PFSK-1 (cell line): ENCODE measurements at regions not wholly inside any gene's neighbourhood (a gene's known extent, or its start where the extent isn't known, plus 50 kb on each side); places are given as distances from the start of the nearest gene placed in this dataset.

ENCODE experiments used
- FOXP2 ChIP-seq: optimal IDR thresholded peaks from 2 replicates; pipeline ENCODE3; 2011; ENCODE audit warnings: borderline replicate concordance, control low read depth, inconsistent platforms; ENCODE audit not compliant: insufficient read depth; ENCODE audit errors: extremely low read length, extremely low read depth
- POLR2AphosphoS5 ChIP-seq: IDR thresholded peaks from 2 replicates; pipeline ENCODE4 v1.6.1; 2012; ENCODE audit warnings: low read depth, mild to moderate bottlenecking, control low read depth, low read length, moderate library complexity
- SIN3A ChIP-seq: IDR thresholded peaks from 2 replicates; pipeline ENCODE4 v1.6.1; 2012; ENCODE audit warnings: mild to moderate bottlenecking, low read length, moderate library complexity, borderline replicate concordance; ENCODE audit not compliant: insufficient read depth
- TAF1 ChIP-seq: IDR thresholded peaks from 2 replicates; pipeline ENCODE4 v1.6.1; 2012; ENCODE audit warnings: low read length, control low read depth, borderline replicate concordance; ENCODE audit not compliant: insufficient read depth
- TF ChIP-seq, protein P1 (sequence below), 2 experiments: IDR thresholded peaks; 2 replicates each; pipeline versions ENCODE4 v1.6.1 to v1.8.0; 2011 to 2012; ENCODE audit warnings: low read depth in 2 of 2, low read length in 2 of 2, control low read depth in 1 of 2, inconsistent platforms in 1 of 2, mild to moderate bottlenecking in 1 of 2, moderate library complexity in 1 of 2; ENCODE audit not compliant: insufficient read depth in 1 of 2

DNA sequence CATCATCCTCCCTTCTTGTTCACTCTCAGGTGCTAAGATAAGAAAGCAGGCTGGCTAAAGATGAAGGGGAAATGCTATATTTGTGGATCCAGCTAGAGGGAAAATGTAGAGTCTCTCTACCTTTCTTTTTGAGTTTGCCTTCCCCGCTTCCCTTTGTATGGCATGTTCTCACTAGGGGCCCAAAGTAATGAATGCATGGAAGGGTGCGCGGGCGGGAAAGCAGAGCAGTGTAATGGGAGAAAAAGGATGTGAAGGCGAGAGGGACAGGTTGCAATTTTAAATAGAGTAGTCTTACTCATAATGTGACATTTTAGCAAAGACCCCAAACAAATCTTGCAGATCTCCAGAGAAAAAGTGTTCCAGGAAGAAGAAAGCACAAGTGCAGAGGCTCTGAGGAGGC lies 105.1 kb upstream of the ATP1B1 start:
- TF ChIP-seq SIN3A: no peak
- TF ChIP-seq, protein P1, sequence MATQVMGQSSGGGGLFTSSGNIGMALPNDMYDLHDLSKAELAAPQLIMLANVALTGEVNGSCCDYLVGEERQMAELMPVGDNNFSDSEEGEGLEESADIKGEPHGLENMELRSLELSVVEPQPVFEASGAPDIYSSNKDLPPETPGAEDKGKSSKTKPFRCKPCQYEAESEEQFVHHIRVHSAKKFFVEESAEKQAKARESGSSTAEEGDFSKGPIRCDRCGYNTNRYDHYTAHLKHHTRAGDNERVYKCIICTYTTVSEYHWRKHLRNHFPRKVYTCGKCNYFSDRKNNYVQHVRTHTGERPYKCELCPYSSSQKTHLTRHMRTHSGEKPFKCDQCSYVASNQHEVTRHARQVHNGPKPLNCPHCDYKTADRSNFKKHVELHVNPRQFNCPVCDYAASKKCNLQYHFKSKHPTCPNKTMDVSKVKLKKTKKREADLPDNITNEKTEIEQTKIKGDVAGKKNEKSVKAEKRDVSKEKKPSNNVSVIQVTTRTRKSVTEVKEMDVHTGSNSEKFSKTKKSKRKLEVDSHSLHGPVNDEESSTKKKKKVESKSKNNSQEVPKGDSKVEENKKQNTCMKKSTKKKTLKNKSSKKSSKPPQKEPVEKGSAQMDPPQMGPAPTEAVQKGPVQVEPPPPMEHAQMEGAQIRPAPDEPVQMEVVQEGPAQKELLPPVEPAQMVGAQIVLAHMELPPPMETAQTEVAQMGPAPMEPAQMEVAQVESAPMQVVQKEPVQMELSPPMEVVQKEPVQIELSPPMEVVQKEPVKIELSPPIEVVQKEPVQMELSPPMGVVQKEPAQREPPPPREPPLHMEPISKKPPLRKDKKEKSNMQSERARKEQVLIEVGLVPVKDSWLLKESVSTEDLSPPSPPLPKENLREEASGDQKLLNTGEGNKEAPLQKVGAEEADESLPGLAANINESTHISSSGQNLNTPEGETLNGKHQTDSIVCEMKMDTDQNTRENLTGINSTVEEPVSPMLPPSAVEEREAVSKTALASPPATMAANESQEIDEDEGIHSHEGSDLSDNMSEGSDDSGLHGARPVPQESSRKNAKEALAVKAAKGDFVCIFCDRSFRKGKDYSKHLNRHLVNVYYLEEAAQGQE (IDR thresholded peaks at IDR 0.05; ENCODE audit: insufficient read depth in 1 of 2, low read depth in 2 of 2, low read length in 2 of 2): no peak

DNA sequence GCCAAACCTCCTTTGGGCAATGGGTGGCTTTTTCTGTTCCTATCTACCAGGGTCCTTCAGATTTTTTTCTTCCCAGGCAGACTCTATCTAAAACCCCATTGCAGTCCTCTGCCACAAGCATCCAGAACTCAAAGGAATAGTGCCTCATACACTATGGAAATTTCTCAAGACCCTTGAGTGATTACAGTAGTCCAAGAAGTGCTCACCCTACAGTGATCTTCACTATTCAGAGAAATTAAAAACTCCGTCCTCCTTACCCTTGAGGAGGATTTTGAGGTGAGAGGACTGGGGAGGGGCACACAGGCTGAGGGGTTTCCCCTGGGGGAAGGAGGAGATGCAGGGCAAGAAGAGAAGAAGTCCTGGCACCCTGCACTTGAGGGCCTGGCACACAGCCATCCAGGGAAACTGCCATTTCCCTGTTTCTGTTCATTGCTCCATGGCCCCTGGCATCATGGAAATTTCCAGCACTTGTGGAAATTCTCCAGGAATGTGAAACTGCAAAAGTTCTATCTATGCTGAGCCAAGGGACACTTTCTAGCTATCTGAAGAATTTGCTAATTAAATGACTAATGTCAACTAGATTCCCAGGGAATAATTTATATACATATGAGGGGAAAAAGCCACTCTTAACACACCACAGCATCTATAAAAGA lies 102.5 kb upstream of the ATP1B1 start:
- TF ChIP-seq SIN3A (no peak), FOXP2 (no peak), POLR2AphosphoS5 (no peak), TAF1 (no peak)
- TF ChIP-seq, protein P1 (IDR thresholded peaks at IDR 0.05; ENCODE audit: insufficient read depth in 1 of 2, low read depth in 2 of 2, low read length in 2 of 2): no peak

DNA sequence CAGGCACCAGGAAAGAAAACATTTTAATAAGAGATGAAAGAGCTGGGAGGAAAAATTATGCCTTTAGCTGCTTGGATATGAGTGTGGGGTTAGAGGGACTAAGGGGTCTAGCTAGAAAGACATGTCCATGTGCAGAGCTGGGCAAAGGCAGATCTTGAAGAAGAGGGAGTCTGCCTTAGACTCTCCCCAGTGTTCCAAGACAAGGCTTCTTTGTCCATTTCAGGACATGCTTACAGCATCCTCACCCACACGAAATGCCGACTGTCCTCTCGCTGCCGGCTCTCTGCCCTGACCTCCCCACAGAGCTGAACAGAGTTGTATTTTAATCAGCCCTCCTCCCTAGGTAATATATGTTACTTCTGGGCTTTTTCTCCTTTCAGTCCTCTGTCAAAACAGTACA lies 100.7 kb upstream of the ATP1B1 start:
- no peak for TF ChIP-seq FOXP2
- no peak for TF ChIP-seq SIN3A
- TF ChIP-seq, protein P1 (IDR thresholded peaks at IDR 0.05; ENCODE audit: insufficient read depth in 1 of 2, low read depth in 2 of 2, low read length in 2 of 2): no peak
- TF ChIP-seq TAF1: no peak
- TF ChIP-seq POLR2AphosphoS5: no peak

DNA sequence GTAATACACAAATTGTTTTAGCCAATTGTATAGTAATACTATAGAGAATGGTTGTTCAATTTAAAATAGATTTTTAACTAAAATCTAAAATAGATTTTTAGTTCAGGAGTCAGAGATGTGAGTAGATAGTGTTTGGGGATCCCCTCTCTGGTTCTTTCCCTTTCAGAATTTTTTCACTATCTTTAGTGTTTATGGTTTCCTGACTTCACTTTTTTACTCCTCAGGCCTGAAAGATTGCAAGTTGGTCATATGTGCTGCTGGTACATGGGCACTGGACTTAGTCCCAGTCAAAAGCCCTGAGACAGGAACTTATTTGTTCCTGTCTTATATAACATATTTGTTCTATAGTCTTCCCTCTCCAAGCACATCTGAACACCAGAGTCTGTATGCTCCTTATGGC lies 96.8 kb upstream of the ATP1B1 start:
- TF ChIP-seq SIN3A (no peak), POLR2AphosphoS5 (no peak)

DNA sequence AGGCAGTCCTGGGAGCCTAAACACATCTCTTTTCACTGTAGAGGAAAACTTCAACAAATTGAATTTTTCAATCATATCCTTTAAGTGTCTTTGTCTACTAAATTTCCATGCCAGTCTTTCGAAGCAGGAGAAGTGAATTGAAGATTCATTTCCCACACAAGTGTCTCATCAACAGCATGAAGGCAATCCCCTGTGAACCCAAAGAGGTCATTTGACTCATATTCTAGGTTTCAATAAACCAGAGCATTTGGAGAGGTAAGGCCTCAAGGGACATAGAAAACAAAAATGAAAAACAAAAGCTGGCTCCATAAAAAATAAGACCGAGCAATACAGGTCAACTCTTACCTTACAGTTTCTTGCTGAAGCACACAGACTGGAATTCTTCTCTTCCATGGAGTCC lies 94.1 kb upstream of the ATP1B1 start:
- TF ChIP-seq SIN3A (no peak), TAF1 (no peak), FOXP2 (no peak), POLR2AphosphoS5 (no peak)
- TF ChIP-seq, protein P1 (IDR thresholded peaks at IDR 0.05; ENCODE audit: insufficient read depth in 1 of 2, low read depth in 2 of 2, low read length in 2 of 2): no peak
